ENCODE measurements at regions not wholly inside any gene's neighbourhood (a gene's known extent, or its start where the extent isn't known, plus 50 kb on each side); places are given as distances from the start of the nearest gene placed in this dataset.

DNA sequence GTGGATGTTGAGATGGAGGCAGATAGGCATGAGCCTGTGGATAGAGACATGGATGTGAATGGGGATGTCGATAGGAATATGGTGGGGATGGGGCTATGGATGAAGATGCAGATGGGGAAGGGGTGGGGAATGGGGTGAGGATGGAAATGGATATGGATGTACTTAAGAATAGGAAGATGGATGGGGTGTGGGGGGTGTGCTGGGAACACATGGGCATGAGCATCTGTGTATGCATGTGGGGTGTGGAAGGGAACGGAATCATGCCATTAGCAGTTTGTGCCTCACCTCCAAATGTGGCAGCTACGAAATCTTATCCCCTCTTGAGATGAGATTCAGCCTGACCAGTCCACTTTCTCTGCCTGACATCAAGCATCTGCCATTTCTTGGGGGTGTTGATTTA lies 359.5 kb upstream of the MGMT start:
- TF ChIP-seq CTCF (IDR thresholded peaks at IDR 0.05) (no peak), POLR2A (IDR thresholded peaks at IDR 0.05) (no peak)

Data from sigmoid colon (tissue), 3 donors.